A172 (cell line): ENCODE measurements at regions not wholly inside any gene's neighbourhood (a gene's known extent, or its start where the extent isn't known, plus 50 kb on each side); places are given as distances from the start of the nearest gene placed in this dataset.

Experiments
- DNase-seq: peaks from one replicate; pipeline ENCODE4 v3.0.0-alpha.2; 2015; ENCODE audit warnings: low spot score

DNA sequence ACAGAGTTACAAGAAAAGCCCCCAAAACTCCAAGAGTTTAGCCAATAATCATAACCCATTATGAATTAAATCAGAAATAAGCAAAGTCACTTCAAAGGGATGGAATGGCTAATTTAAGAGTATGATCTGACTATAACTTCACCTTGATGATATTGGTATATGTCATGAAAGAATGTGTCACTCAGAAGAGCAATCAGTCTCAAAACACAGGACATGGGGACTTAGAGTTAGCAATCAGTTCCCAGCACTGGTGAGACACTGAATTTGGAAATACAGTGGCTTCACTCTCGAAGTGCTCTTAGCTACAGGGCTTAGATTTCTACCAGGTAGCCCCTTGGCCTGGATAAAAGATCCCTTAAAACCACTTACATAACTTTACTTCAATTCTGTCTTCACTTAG is 65.7 kb upstream of the EXOC1L start:
- DNase-seq, result no peak

DNA sequence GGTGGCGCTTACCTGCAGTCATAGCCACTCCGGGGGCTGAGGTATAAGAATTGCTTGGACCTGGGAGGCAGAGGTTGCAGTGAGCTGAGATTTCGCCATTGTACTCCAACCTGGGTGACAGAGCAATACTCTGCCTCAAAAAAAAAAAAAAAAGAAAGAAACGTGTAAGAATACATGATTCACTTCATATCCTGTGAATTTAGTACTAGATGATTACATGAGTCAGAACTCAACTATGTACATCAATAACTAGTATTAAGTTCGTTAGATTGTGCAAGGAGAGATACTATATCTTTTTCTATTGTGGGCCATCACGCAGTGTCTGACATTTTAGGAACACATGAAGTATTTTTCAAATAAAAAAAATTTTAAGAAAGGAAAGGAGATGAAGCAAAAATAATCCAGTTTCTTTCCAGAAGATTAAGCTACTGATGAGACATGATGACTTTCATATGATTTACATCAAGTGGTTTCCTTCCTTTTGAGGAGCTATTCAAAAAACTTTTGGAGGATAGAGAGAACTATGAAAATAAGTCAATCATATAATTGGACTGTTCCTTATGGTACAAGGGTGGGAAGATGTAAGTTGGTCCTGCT is 64.7 kb upstream of the EXOC1L start:
- DNase-seq, result peak; percentile 54

GRCh38 chr4:55756208-55756607 is 63.4 kb upstream of the EXOC1L start:
- DNase-seq, result no peak

- no peak for DNase-seq
Measured at GRCh38 chr4:55757356-55757952, 62.1 kb upstream of the EXOC1L start.

GRCh38 chr4:55758066-55758465 is 61.5 kb upstream of the EXOC1L start:
- DNase-seq, result no peak

DNA sequence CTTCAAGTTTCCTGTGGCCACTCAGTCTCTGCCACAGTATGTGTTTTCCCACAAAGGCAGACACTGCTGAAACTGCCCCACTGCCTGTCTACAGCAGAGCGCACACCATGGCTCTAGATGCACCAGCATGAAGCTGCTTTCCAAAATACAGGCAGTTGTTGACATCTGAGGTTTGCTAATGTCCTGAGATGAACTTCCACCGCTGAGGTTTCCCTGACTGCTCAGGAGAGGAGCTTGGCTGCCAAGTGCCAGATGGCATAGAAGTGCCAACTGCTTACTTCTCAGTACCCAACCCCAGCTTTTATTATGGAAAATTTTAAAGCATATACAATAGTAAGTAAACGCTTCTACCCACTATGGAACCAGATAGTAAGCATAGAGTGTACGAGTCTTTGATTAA is 61.0 kb upstream of the EXOC1L start:
- peak; percentile 1 for DNase-seq

GRCh38 chr4:55762819-55763218 is 56.8 kb upstream of the EXOC1L start:
- DNase-seq, result peak; percentile 19

DNA sequence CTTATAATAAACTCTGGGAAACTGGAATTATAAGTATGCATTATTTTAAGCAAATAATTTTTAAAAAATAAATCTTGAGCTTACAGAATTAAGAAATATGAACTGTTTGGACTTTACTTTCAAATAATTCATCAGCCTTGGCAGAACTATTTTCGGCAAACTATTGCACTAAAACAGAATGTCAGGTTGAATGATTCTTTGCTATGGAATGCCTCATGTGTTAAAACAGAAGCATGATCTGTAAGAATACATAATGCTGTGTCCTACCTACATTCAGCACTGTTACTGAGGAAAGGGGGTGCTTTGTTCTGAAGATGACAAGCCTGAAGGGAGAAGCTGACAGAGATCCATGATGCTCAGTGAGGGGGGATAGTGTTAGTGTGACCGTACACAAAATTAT is 55.6 kb upstream of the EXOC1L start:
- DNase-seq, result peak; percentile 8

GRCh38 chr4:55765070-55765469 is 54.5 kb upstream of the EXOC1L start:
- DNase-seq, result no peak

DNA sequence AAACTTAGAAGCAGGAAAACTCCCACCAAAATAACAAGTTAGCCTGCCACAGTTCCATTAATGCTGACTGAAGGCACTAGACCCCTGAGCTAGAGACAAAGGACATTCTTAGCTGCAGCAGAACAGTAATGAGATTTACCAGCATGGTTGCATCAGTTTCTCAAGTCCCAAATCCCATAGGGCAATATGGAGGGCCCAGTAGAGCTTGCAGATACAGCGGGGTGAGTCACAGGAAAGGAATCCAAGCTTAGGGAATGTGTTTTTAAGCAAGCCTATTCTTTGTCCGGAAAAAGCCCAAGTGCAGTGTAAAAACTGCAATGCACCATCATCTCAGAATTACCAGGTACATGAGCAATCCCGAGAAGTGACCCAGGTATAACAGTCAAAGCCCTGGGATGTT is 51.3 kb upstream of the EXOC1L start:
- DNase-seq, result peak; percentile 80
